Fibroblast of villous mesenchyme (primary cell): ENCODE measurements at regions not wholly inside any gene's neighbourhood (a gene's known extent, or its start where the extent isn't known, plus 50 kb on each side); places are given as distances from the start of the nearest gene placed in this dataset.

Source experiments
- DNase-seq: peaks from one replicate; pipeline ENCODE4 v3.0.0-alpha.2; 2010; ENCODE audit warnings: low read depth
- H3K4me3 ChIP-seq: 2 replicates; pipeline ENCODE4 v1.5.1; 2011; ENCODE audit warnings: low read depth, mild to moderate bottlenecking, low read length
- TF ChIP-seq, protein P1 (sequence below): IDR thresholded peaks from 2 replicates; pipeline ENCODE4 v1.5.1; 2012; ENCODE audit warnings: low read depth, mild to moderate bottlenecking, low read length; ENCODE audit not compliant: insufficient read depth

DNA sequence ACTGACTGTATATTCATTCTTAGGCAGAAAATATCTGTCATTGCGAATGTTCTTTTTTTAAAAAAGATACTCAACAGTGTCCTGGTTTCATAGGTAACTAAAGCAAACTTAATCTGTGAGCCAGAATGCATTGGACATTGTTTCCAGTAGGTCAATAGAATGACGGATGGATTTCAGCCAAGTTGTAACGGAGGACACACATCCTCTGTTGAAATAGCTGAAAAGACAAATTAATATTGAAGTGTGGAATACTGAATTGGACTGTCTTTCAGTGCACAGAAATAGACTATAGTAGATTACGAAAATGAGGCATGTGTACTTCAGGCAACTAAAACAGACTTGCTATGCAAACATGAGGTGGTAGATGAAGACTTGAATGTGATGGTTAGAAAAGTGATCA is 461.6 kb downstream of the WDR72 start:
- no peak for DNase-seq
- TF ChIP-seq, protein P1, sequence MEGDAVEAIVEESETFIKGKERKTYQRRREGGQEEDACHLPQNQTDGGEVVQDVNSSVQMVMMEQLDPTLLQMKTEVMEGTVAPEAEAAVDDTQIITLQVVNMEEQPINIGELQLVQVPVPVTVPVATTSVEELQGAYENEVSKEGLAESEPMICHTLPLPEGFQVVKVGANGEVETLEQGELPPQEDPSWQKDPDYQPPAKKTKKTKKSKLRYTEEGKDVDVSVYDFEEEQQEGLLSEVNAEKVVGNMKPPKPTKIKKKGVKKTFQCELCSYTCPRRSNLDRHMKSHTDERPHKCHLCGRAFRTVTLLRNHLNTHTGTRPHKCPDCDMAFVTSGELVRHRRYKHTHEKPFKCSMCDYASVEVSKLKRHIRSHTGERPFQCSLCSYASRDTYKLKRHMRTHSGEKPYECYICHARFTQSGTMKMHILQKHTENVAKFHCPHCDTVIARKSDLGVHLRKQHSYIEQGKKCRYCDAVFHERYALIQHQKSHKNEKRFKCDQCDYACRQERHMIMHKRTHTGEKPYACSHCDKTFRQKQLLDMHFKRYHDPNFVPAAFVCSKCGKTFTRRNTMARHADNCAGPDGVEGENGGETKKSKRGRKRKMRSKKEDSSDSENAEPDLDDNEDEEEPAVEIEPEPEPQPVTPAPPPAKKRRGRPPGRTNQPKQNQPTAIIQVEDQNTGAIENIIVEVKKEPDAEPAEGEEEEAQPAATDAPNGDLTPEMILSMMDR, result no peak
- H3K4me3 ChIP-seq, result no peak overlapping the region

DNA sequence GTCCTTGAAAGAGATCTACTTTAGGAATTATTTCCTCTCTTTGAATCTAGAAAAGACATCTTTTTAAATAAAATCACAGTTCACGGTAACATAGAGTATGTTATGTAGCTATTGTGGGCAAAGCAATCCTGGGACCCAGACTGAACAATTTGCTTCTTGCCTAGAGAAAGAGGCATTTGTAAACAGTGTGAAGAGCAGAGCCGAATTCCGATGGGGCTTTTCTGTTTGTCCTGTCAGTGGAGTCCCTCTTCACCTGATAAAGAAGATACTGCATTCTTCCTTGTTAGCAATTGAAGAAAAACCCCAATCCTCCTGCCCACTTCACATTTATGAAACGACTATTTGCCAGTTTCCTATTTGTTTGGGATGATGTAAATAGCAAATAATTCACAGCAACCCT is 462.9 kb downstream of the WDR72 start:
- H3K4me3 ChIP-seq, result no peak overlapping the region
- DNase-seq, result no peak
- TF ChIP-seq, protein P1, result no peak

DNA sequence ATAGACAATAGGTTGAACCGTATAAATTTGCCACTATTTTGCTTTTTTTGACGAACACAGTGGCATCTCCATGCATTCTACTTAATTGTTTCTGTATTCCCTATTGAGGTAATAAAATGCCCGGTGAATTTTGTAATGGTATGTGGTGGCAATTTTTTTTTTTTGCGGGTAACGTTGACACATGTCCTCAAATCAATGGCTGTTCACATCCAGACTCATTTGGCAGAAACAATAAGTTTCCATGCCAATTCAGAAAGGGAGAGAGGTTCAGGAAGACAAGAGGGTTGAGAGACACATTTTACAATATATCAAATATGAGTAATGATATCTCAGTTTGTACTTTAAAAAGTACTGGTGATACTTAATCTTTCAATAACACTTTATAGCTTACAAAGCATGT is 463.9 kb downstream of the WDR72 start:
- no peak for DNase-seq
- no peak overlapping the region for H3K4me3 ChIP-seq
- TF ChIP-seq, protein P1, result no peak

DNA sequence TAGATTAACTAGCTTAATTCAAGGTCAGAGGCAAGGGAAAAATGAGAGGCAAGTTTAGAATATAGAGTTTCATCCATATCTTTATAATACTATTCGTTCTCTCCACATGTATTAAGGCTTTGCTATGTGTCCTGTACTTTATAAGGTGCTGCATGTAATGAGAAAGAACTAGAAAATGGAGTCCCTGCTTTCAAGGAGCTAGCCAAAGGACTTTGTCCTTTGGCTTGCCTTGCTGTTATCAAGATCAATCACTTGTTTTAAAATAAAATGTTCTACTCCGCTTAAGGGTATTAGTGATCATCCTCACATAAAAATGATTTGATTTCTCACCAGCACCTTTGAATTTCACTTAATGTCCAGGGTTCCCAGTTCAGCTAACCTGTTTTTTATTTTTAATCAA is 470.9 kb downstream of the WDR72 start:
- H3K4me3 ChIP-seq, result no peak overlapping the region
- DNase-seq, result no peak
- TF ChIP-seq, protein P1, result no peak

DNA sequence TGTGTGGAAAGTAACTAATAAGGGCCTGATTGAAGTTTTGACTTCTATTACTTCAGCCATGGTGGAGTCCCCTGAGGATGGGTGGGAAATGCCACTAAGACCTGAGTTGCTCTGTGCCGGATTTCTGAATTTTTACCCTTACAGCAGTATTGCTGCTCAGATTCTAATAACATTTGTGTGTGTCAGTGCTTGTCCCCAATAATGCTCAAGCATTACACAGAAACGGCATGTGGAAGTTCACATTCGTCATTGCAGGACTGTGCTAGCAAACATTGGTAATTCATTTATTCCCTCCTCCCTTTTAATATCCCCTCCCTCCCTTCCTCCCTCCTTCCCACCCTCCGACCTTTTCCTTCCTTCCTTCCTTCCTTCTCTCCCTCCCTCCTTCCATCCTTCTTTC is 484.5 kb upstream of the ONECUT1 start:
- no peak for DNase-seq
- TF ChIP-seq, protein P1, result no peak
- no peak overlapping the region for H3K4me3 ChIP-seq

DNA sequence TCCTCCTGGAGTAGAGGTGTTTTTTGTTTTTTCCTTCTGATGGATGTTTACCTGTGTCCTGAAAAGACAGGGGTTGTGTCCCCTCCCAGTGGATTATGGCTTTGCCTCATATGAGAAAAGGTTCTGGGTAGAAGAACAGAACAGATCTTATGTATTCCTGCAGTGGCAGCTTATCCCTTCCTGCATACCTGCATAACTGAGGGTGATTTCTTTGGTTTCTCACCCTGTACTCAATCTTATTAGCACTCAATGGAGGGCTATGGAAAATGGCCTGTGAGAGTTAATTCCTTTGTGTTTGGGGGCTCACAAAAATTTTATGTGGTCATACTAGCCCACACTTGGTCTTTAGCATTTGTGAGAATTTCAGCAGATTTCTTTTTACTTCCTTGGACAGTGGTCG is 482.0 kb upstream of the ONECUT1 start:
- no peak for DNase-seq

DNA sequence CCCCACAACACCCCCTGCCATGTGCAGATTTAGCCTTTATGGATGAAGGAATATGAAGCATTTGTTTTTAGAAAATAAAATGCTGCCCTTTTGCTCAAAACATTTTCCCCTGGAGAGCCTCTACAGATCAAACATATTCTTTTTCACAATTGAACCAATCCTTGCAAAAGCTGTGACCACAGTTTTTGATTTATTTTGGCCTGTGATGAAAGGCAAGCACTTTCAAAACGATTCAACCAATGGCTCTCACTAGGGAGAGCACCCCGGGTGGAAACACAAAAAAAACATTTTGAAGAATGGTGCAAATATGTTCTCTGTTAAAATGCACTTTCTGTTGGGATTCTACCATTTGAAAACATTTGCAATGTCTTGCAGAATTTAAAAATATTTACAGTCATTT is 476.0 kb upstream of the ONECUT1 start:
- DNase-seq, result no peak
- TF ChIP-seq, protein P1, result no peak
- no peak overlapping the region for H3K4me3 ChIP-seq

More for the DNA sequence above, 482.0 kb upstream of the ONECUT1 start:
- TF ChIP-seq, protein P1, result no peak
- no peak overlapping the region for H3K4me3 ChIP-seq
